Tibial nerve (tissue), 3 donors: ENCODE measurements at regions not wholly inside any gene's neighbourhood (a gene's known extent, or its start where the extent isn't known, plus 50 kb on each side); places are given as distances from the start of the nearest gene placed in this dataset.

ENCODE experiments used
- EP300 ChIP-seq, 2 donors: sonication (generic); formaldehyde crosslinking; IDR thresholded peaks; one replicate each; pipeline ENCODE4 v1.6.1; 2017; ENCODE audit warnings: antibody characterized with exemption in 2 of 2, mild to moderate bottlenecking in 1 of 2
- POLR2A ChIP-seq, 2 donors: fragments of 450-650 bp; IDR thresholded peaks; one replicate each; pipeline ENCODE4 v1.6.1; 2017; ENCODE audit warnings: antibody characterized with exemption in 2 of 2, mild to moderate bottlenecking in 2 of 2, moderate library complexity in 2 of 2

DNA sequence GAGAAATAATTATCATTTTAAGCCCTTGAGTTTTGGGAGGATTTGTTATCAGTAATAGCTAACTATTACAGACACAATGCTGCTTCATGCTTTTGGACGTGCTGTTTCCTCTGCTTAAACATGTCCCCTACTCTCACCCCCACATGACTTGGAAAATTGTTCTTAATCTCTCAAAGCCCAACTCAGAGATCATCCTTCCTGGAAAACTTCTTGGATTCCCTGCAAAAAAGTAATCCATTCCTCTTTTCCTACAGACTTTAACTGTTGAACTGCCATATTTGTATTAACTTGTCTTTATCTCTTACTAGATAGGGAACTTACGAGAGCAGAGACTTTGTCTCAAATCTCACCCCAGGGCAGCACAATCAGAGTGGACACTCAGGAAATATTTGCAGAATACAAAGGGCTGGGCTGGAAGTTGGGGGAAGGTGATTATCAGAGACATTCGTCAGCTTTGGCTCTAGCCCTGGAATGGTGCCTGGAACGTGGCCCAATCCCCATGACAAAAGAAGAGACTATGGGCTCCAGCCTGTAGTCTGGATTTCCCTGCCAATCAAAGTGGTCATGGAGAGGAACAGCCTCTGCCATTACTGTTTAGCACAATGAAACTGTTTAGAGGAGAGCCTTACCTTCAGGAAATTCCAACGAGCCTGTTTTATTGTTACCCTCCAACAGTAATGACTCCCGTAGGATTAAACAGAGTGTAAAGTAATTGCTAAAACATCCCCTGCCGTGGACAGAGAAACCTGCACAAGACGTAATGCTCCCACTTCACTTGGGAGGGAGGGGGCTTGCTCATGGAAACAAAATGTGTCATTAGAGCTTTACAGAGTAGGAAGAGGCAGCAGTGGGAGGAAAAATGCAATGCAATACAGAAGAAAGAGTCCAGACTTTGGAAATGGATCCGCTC, 140.4 kb upstream of the AUTS2 start:
- TF ChIP-seq EP300 (IDR thresholded peaks at IDR 0.05) (no peak), POLR2A (IDR thresholded peaks at IDR 0.05) (no peak)
